ENCODE measurements at regions not wholly inside any gene's neighbourhood (a gene's known extent, or its start where the extent isn't known, plus 50 kb on each side); places are given as distances from the start of the nearest gene placed in this dataset.
"Not testable (repeated sequence)": the region's sequence is repeated elsewhere in the genome, so short reads cannot be mapped to it uniquely, and the experiment has no call there.

- in situ Hi-C loops (cut with MboI; ENCODE audit: low sequenced_read_pairs): no loop called here
Observed at GRCh38 chr5:163692091-163692490, 186.7 kb downstream of the MAT2B start.

DNA sequence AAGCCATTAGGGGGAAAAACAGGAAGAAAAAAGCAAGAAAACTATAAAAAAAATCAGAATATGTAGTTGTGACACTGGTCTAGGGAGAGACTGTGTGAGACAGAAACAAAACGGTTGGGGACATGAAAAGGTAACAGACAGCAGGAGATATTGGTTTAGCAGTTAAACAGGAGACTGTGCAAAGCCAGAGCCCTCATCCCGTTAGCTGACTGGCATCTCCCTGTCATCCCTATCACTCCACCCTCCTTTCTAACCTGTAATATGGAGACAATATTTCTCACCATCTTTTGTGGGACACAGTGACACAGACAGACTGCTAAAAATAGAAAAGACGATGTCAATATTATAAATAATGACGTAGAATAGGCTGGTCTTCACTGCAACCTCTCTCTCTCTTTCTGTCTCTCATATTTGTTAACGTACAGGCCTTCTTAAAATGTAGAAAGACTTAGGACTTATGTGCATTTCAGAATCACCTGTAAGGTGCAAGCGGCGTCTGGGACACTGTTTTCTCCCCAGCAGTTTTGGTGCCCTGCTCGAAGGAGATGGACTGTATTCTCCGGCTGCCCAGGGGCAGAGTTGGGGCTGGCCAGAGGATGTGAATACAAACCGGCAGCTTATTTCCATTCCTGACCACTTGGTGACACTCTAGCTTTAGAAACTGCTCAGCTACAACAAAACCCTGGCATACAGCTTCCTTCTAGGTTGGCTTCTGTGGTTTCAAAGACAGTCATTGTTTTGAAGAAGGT lies 190.6 kb downstream of the MAT2B start:
- in situ Hi-C loops (cut with MboI; ENCODE audit: low sequenced_read_pairs): no loop called here

DNA sequence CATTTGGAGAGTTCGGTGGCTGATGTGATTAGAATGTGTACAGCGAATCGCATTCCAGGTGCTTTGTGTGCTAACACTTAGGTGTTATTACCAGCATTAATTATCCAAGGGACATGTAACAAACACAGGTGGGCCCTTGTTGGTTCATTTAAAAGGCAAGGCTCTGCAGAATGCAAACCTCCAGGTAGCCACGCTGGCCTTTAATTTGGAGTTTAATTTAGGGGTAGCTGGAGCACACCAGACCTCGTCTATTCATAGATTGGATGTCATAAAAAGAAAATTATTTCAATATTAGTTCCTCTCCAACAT lies 191.1 kb downstream of the MAT2B start:
- in situ Hi-C loops (cut with MboI; ENCODE audit: low sequenced_read_pairs): no loop called here

DNA sequence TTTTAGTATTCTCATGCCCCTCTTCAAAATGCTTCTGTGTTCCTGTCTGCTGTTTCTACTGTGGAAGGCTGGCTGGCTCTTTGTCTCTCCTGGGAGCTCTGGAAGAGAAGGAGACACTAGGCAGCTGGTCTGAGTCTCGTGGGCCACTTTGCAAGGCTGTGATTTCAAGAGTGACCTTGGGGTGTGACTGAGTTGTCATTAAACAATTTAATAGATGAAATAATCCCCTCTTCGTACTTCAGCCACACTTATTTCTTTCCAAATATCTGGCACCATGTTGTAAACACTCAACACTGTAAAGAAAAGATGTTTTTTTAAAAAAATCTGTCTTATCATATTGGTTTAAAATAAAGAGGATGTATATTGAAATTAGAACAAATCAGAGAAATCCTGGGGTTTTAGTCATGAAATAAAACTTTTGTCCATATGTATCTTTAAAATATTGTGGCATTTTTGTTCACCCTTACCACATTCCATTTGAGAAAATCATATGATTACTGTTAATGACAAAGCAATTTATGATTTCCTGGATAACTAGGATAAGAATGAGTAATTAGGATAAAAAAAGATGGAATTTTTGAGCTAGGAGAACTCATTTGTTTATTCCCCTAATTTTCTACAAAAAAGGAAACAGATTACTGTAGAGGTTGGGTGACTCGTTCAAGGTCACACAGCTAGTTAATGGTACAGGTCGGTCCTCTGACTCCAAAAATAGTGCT lies 200.8 kb downstream of the MAT2B start:
- in situ Hi-C loops (cut with MboI; ENCODE audit: low sequenced_read_pairs): no loop called here

GRCh38 chr5:163712011-163712410 lies 206.6 kb downstream of the MAT2B start:
- in situ Hi-C loops (cut with MboI; ENCODE audit: low sequenced_read_pairs): no loop called here

DNA sequence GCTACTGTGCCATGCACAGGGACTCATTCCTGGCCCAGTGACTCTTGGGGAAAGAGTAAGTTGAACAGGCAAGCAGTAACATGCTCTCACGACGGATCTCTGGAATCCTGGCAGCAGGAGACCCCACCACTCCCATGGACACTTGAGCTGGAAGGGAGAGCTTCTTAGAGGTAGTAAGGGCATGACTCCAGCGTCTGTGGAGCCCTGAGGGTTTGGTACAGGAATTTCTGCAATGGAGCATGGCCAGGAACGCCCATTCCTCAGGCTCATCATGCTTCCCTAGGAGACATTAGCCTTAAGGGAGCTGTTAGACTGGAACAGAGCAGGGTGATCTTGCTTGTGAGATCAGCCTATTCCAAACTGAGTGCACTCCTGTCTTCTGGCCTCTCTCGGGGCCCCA lies 212.9 kb downstream of the MAT2B start:
- in situ Hi-C loops (cut with MboI; ENCODE audit: low sequenced_read_pairs): no loop called here

DNA sequence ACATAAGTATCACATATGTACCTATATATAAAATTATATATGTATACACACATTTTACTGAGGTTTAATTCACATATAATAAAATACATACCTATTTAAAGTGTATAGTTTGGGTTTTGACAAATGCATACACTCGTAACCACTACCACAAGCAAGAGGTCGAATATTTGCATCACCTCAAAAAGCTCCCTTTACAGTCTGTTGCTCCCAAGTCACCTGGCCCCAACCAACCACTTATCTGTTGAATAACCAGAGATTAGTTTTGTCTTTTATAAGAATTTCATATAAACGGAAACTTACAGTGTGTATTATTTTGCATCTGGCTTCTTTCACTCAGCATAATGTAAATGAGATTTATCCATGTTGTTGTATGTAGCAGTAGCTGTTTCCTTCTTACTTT lies 218.9 kb downstream of the MAT2B start:
- in situ Hi-C loops (cut with MboI; ENCODE audit: low sequenced_read_pairs): no loop called here

DNA sequence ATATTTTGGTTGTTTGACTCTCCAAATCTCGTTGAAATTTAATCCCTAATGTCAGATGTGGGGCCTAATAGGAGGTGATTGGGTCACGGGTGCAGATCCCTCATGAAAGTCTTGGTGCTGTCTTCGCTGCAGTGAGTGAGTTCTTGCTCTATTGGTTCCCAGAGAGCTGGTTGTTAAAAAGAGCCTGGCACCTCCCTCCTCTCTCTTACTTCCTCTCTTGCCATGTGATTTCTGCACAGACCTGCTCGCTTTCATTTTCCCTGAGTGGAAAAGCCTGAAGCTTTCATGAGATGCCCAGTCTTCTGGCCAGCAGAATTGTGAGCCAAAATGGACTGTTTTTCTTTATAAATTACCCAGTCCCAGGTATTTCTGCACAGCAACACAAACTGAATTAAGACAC lies 221.6 kb downstream of the MAT2B start:
- in situ Hi-C loops (cut with MboI; ENCODE audit: low sequenced_read_pairs): no loop called here

GRCh38 chr5:163730206-163730756 lies 224.9 kb downstream of the MAT2B start:
- in situ Hi-C loops (cut with MboI; ENCODE audit: low sequenced_read_pairs): no loop called here

- in situ Hi-C loops (cut with MboI; ENCODE audit: low sequenced_read_pairs): no loop called here
Observed at GRCh38 chr5:163731256-163731655, 225.8 kb downstream of the MAT2B start.

DNA sequence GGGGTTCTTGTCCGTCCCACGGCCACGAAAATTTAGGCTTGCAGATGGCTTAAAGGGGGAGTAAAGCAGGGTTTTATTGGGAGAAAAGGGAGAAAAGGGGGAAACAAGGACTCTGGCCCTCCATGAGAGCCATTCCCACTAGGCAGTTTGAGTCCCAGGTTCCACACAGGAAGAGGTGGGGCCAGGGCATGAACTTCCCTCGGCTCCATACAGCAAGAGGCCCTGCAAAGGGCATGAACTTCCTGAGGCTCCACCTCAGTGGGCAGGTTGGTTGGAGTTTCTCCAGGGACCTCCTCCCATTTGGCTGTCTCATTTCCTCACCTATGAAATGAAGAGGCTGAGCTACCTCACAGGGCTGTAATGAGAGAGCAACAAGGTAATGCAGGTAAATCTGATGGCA lies 229.7 kb downstream of the MAT2B start:
- in situ Hi-C loops (cut with MboI; ENCODE audit: low sequenced_read_pairs): no loop called here

DNA sequence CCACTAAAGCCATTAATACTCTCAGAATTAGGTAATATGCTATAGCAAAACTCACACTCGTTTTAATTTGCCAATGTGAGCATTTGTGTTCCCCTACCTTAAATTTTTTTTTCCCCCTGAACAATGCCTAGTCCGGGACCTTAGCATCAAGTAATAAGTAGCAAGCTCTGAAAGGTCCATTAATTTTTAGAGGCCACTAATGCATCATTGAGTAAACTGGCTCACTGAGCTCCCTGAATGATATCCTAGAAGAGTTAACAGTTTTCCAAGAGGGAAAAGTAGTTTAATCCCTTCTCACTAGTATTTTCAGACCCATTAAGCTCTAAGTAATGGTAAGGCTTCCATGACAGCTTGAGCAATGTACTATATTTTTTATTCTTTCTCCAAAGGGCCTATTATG lies 242.2 kb downstream of the MAT2B start:
- in situ Hi-C loops (cut with MboI; ENCODE audit: low sequenced_read_pairs): no loop called here

DNA sequence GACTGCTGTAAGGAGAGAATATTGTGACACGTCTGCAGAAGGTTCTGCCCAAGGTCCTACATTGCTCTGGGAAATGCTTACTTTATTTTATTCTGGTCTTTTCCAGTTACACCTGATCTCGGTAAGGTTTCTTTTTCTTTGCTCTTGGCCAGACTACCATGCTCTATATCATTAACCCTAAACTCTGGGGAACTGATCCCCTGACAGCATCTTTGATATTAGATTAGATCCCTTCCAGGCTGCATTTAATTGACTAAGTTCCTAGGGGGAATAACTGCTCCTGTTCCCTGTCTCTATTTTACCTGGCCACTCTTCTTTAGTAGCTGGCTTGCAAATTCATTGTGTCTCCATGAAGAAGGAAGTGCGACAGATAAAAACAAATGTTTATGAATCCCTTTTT lies 243.5 kb downstream of the MAT2B start:
- in situ Hi-C loops (cut with MboI; ENCODE audit: low sequenced_read_pairs): no loop called here

DNA sequence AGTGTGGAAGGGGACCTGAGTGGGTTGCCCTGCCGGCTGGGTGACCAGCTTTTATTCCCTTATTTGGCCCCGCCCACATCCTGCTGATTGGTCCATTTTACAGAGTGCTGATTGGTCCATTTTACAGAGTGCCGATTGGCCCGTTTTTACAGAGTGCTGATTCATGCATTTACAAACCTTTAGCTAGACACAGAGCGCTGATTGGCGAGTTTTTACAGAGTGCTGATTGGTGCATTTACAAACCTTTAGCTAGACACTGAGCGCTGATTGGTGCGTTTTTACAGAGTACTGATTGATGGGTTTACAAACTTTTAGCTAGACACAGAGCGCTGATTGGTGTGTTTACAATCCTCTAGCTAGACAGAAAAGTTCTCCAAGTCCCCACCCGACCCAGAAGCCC lies 245.0 kb downstream of the MAT2B start:
- in situ Hi-C loops (cut with MboI; ENCODE audit: low sequenced_read_pairs): not testable (repeated sequence)

GRCh38 chr5:163755505-163755904 lies 250.1 kb downstream of the MAT2B start:
- in situ Hi-C loops (cut with MboI; ENCODE audit: low sequenced_read_pairs): no loop called here

DNA sequence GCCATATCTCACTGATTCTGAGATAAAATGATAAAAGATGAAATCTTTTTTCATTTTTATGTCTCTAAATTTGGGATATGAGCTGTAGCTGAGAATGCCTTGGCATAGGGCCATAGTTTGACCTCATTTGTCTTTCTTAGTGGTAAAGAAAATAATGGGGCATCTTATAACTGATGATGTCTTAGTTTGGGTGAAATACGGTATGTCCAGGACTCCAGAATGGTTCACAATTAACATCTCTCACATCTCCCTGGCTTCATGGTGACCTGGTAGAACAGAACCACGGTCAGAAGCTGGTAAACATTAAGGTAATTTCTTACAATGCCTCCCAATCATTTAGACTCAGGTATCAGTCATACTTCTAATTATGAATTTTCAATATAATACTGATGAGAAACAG lies 250.8 kb downstream of the MAT2B start:
- in situ Hi-C loops (cut with MboI; ENCODE audit: low sequenced_read_pairs): no loop called here

DNA sequence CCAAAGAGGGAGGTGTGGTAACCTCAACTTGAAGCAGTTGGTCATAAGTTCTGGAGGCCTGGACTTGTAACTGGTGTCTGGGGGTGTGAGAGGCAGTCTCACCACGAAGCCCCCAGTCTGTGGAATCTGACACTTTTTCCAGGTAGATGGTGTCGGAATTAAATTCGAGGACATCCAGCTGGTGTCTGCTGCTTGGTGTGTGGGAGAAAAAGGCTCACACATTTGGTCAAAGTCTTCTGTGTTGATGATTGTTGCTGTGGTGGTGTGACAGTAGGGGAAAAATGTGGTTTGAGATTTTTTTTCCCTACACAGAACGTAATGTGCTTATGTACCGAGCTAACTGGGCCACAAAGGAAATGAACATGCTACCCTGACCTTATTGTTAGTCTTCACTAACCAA lies 251.9 kb downstream of the MAT2B start:
- in situ Hi-C loops (cut with MboI; ENCODE audit: low sequenced_read_pairs): no loop called here

DNA sequence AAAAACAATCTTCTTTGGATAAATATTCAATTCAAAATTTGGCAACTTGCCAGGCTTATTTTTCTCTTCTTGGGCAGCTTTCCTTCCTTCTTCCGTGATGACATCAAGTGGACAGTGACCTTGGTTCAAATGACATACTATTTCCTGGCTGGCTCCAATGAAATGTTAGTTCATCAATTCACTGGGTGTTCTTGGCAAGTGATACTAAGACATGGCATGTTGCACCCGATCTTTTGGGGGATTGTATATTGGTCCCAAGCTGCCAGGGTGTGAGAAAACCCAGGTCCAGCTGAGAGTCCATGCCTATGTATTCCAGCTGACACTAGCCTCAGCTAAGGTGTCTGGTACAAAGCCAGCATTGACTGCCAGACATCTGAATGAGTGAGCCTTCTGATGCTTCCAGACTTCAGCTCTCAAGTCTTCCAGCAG lies 252.9 kb downstream of the MAT2B start:
- in situ Hi-C loops (cut with MboI; ENCODE audit: low sequenced_read_pairs): no loop called here

GRCh38 chr5:163759000-163759704 lies 253.7 kb downstream of the MAT2B start:
- in situ Hi-C loops (cut with MboI; ENCODE audit: low sequenced_read_pairs): no loop called here

DNA sequence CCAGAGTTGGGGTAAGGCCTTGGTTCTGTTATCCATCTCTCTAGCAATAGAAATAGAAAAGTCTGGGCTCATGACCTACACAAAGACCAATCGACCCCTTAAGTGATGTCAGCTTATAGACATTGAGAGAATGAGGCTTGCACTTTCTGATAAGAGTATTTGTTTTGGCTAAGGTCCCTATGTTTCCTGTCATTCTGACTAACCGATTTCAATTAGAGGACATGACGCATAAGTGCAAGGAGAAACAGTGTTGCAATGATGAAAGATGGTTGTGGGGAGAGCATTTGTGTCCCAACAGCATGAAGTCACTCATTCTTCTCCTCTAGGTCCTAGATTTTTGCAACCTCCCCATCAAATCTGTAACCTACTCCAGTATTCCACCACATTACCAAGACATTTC lies 255.1 kb downstream of the MAT2B start:
- in situ Hi-C loops (cut with MboI; ENCODE audit: low sequenced_read_pairs): no loop called here

- in situ Hi-C loops (cut with MboI; ENCODE audit: low sequenced_read_pairs): no loop called here
Observed at GRCh38 chr5:163766936-163767670, 261.7 kb downstream of the MAT2B start.

Data from HL-60/S4 (cell line).